DMS153 (cell line): ENCODE measurements at regions not wholly inside any gene's neighbourhood (a gene's known extent, or its start where the extent isn't known, plus 50 kb on each side); places are given as distances from the start of the nearest gene placed in this dataset.

Source experiments
- DNase-seq: peaks from one replicate; lab custom pipeline; 2025; lab: John Stamatoyannopoulos, UW

GRCh38 chr2:217270485-217271121 lies 410.7 kb upstream of the TNP1 start:
- DNase-seq, result no peak

- no peak for DNase-seq
Observed at GRCh38 chr2:217269701-217270484, 410.0 kb upstream of the TNP1 start.

GRCh38 chr2:217268978-217269377 lies 409.1 kb upstream of the TNP1 start:
- DNase-seq, result no peak

- no peak for DNase-seq
Observed at GRCh38 chr2:217267758-217268157, 407.9 kb upstream of the TNP1 start.

GRCh38 chr2:217263756-217264155 lies 403.9 kb upstream of the TNP1 start:
- DNase-seq, result no peak

GRCh38 chr2:217262911-217263310 lies 403.0 kb upstream of the TNP1 start:
- no peak for DNase-seq

- no peak for DNase-seq
Observed at GRCh38 chr2:217261452-217261851, 401.6 kb upstream of the TNP1 start.

GRCh38 chr2:217260441-217261115 lies 400.7 kb upstream of the TNP1 start:
- DNase-seq, result no peak

GRCh38 chr2:217258170-217258569 lies 398.3 kb upstream of the TNP1 start:
- no peak for DNase-seq

GRCh38 chr2:217256251-217256650 lies 396.4 kb upstream of the TNP1 start:
- no peak for DNase-seq

GRCh38 chr2:217254111-217254510 lies 394.2 kb upstream of the TNP1 start:
- DNase-seq, result no peak

- no peak for DNase-seq
Observed at GRCh38 chr2:217252181-217252580, 392.3 kb upstream of the TNP1 start.

GRCh38 chr2:217250013-217250524 lies 390.2 kb upstream of the TNP1 start:
- DNase-seq, result no peak

- DNase-seq, result peak; percentile 23
Observed at GRCh38 chr2:217249121-217250012, 389.5 kb upstream of the TNP1 start.

- peak; percentile 63 for DNase-seq
Observed at GRCh38 chr2:217248312-217248935, 388.6 kb upstream of the TNP1 start.

- DNase-seq, result no peak
Observed at GRCh38 chr2:217247476-217247875, 387.6 kb upstream of the TNP1 start.

- no peak for DNase-seq
Observed at GRCh38 chr2:217246108-217246507, 386.2 kb upstream of the TNP1 start.

GRCh38 chr2:217244815-217245214 lies 385.0 kb upstream of the TNP1 start:
- DNase-seq, result no peak

- DNase-seq, result no peak
Observed at GRCh38 chr2:217242947-217243346, 383.1 kb upstream of the TNP1 start.

- DNase-seq, result no peak
Observed at GRCh38 chr2:217231724-217232123, 371.9 kb upstream of the TNP1 start.

- no peak for DNase-seq
Observed at GRCh38 chr2:217231212-217231611, 371.3 kb upstream of the TNP1 start.
